Uterus (tissue), 3 donors: ENCODE measurements at regions not wholly inside any gene's neighbourhood (a gene's known extent, or its start where the extent isn't known, plus 50 kb on each side); places are given as distances from the start of the nearest gene placed in this dataset.

Experiments used
- DNase-seq, 2 donors: peaks; one replicate each; pipeline ENCODE4 v3.0.0-alpha.2; 2019 to 2020
- H3K27ac ChIP-seq, 2 donors: fragments of 200-600 bp; sonication (generic); 1 replicate in 1 of 2; 2 replicates in 1 of 2; pipeline ENCODE4 v1.5.1; 2016 to 2018
- H3K27me3 ChIP-seq, 2 donors: fragments of 200-600 bp; sonication (generic); one replicate each; pipeline ENCODE4 v1.5.1; 2018 to 2019; ENCODE audit warnings: control low read depth in 1 of 2
- H3K36me3 ChIP-seq, 2 donors: fragments of 200-600 bp; sonication (generic); one replicate each; pipeline ENCODE4 v1.5.1; 2019; ENCODE audit warnings: control low read depth in 1 of 2
- H3K4me1 ChIP-seq, 2 donors: fragments of 200-600 bp; sonication (generic); one replicate each; pipeline ENCODE4 v1.5.1; 2018 to 2019; ENCODE audit warnings: control low read depth in 1 of 2
- H3K4me3 ChIP-seq, 2 donors: fragments of 200-600 bp; sonication (generic); 1 replicate in 1 of 2; 2 replicates in 1 of 2; pipeline ENCODE4 v1.5.1; 2018 to 2019; ENCODE audit warnings: mild to moderate bottlenecking in 1 of 2
- H3K9me3 ChIP-seq, 2 donors: fragments of 200-600 bp; sonication (generic); one replicate each; pipeline ENCODE4 v1.5.1; 2019; ENCODE audit warnings: control low read depth in 1 of 2
- CTCF ChIP-seq, 4 experiments: fragments of 200-600 bp in 2 of 4; fragments of 450-650 bp in 2 of 4; sonication (generic) in 2 of 4; IDR thresholded peaks; one replicate each; pipeline ENCODE4 v1.5.1; 2016 to 2019; ENCODE audit warnings: antibody characterized with exemption in 4 of 4, mild to moderate bottlenecking in 2 of 4, moderate library complexity in 1 of 4
- POLR2A ChIP-seq, 2 donors: fragments of 450-650 bp; IDR thresholded peaks; one replicate each; pipeline ENCODE4 v1.6.1; 2016; ENCODE audit warnings: antibody characterized with exemption in 2 of 2, mild to moderate bottlenecking in 1 of 2, moderate library complexity in 1 of 2
- intact Hi-C: fragments of 100-400 bp; cut with DNase I; formaldehyde crosslinking; loops from one replicate; pipeline ENCODE4 v1.15.1; 2023; ENCODE audit warnings: low total_unique reads
- donor health status: DM: yes; HTN: yes; CAD: no.

GRCh38 chr14:26741711-26742212, 143.9 kb upstream of the NOVA1 start:
- TF ChIP-seq POLR2A (IDR thresholded peaks at IDR 0.05) (no peak), CTCF (IDR thresholded peaks at IDR 0.05) (no peak)
- DNase-seq, result no peak
- H3K27ac ChIP-seq, result no peak overlapping the region
- H3K36me3 ChIP-seq, result no peaks in the 10 kb centered on the region
- intact Hi-C loops, result no loop called here
- no peaks in the 10 kb centered on the region for H3K4me1 ChIP-seq
- no peaks in the 10 kb centered on the region for H3K27me3 ChIP-seq
- H3K9me3 ChIP-seq, result no peaks in the 10 kb centered on the region
- H3K4me3 ChIP-seq, result no peak overlapping the region

GRCh38 chr14:26743284-26743683, 145.5 kb upstream of the NOVA1 start:
- TF ChIP-seq CTCF (IDR thresholded peaks at IDR 0.05), result no peak
- no peak for TF ChIP-seq POLR2A (IDR thresholded peaks at IDR 0.05)
- Histone ChIP-seq H3K36me3 (no peaks in the 10 kb centered on the region), H3K4me1 (no peaks in the 10 kb centered on the region), H3K4me3 (no peak overlapping the region), H3K9me3 (no peaks in the 10 kb centered on the region), H3K27me3 (no peaks in the 10 kb centered on the region), H3K27ac (no peak overlapping the region)
- no peak for DNase-seq
- intact Hi-C loops, result no loop called here

- Histone ChIP-seq H3K27me3 (no peaks in the 10 kb centered on the region), H3K9me3 (no peaks in the 10 kb centered on the region), H3K4me3 (no peak overlapping the region), H3K4me1 (no peaks in the 10 kb centered on the region), H3K36me3 (no peaks in the 10 kb centered on the region), H3K27ac (no peak overlapping the region)
- DNase-seq, result no peak
- intact Hi-C loops, result no loop called here
- TF ChIP-seq POLR2A (IDR thresholded peaks at IDR 0.05) (no peak), CTCF (IDR thresholded peaks at IDR 0.05) (no peak)
These were observed 147.1 kb upstream of the NOVA1 start for GRCh38 chr14:26744903-26745302.

DNA sequence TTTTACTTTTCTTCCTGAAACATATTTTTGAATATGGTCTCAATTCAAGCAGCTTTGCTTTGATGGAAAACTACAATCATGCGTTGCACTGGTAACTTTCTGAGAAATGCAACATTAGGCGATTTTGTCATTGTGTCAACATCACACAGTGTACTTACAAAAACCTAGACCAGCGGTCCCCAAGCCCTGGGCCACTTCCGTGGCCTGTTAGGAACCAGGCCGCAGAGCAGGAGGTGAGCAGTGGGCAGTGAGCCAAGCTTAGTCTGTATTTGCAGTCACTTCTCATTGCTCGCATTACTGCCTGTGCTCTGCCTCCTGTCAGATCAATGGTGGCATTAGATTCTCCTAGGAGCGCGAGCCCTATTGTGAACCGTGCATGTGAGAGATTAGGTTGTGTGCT, 163.7 kb upstream of the NOVA1 start:
- Histone ChIP-seq H3K9me3 (no peaks in the 10 kb centered on the region), H3K4me1 (no peaks in the 10 kb centered on the region), H3K27me3 (no peaks in the 10 kb centered on the region), H3K27ac (no peak overlapping the region), H3K36me3 (no peaks in the 10 kb centered on the region), H3K4me3 (no peak overlapping the region)
- no peak for DNase-seq
- TF ChIP-seq CTCF (IDR thresholded peaks at IDR 0.05) (no peak), POLR2A (IDR thresholded peaks at IDR 0.05) (no peak)
- intact Hi-C loops, result no loop called here

- no peak for DNase-seq
- H3K4me1 ChIP-seq, result no peaks in the 10 kb centered on the region
- no peaks in the 10 kb centered on the region for H3K9me3 ChIP-seq
- H3K36me3 ChIP-seq, result no peaks in the 10 kb centered on the region
- TF ChIP-seq CTCF (IDR thresholded peaks at IDR 0.05) (no peak), POLR2A (IDR thresholded peaks at IDR 0.05) (no peak)
- no peaks in the 10 kb centered on the region for H3K27me3 ChIP-seq
- intact Hi-C loops, result no loop called here
- no peak overlapping the region for H3K27ac ChIP-seq
- no peak overlapping the region for H3K4me3 ChIP-seq
These were observed 167.5 kb upstream of the NOVA1 start for GRCh38 chr14:26765301-26765700.
